NCI-H1694 treated with DMSO at 0.1 percent for 48 hours (cell line): ENCODE measurements at regions not wholly inside any gene's neighbourhood (a gene's known extent, or its start where the extent isn't known, plus 50 kb on each side); places are given as distances from the start of the nearest gene placed in this dataset.
"Not testable (repeated sequence)": the region's sequence is repeated elsewhere in the genome, so short reads cannot be mapped to it uniquely, and the experiment has no call there.

ENCODE experiments used
- DNase-seq: peaks from one replicate; lab custom pipeline; 2025; lab: John Stamatoyannopoulos, UW

- DNase-seq = no peak
Observed at GRCh38 chr6:150767571-150768018, 97.9 kb upstream of the MTHFD1L start.

- DNase-seq = no peak
Observed at GRCh38 chr6:150770637-150771036, 94.9 kb upstream of the MTHFD1L start.

GRCh38 chr6:150773969-150774368 is 91.5 kb upstream of the MTHFD1L start:
- DNase-seq = no peak

GRCh38 chr6:150775415-150776203 is 89.9 kb upstream of the MTHFD1L start:
- no peak for DNase-seq

GRCh38 chr6:150777736-150778135 is 87.8 kb upstream of the MTHFD1L start:
- DNase-seq = no peak

GRCh38 chr6:150783813-150784212 is 81.7 kb upstream of the MTHFD1L start:
- no peak for DNase-seq

GRCh38 chr6:150787429-150787828 is 78.1 kb upstream of the MTHFD1L start:
- DNase-seq = no peak

GRCh38 chr6:150788089-150788488 is 77.4 kb upstream of the MTHFD1L start:
- no peak for DNase-seq

GRCh38 chr6:150789906-150790305 is 75.6 kb upstream of the MTHFD1L start:
- not testable (repeated sequence) for DNase-seq

- no peak for DNase-seq
Observed at GRCh38 chr6:150791717-150792116, 73.8 kb upstream of the MTHFD1L start.

- no peak for DNase-seq
Observed at GRCh38 chr6:150797949-150798348, 67.6 kb upstream of the MTHFD1L start.

- DNase-seq = no peak
Observed at GRCh38 chr6:150799276-150799805, 66.2 kb upstream of the MTHFD1L start.

- no peak for DNase-seq
Observed at GRCh38 chr6:150800674-150801314, 64.7 kb upstream of the MTHFD1L start.

GRCh38 chr6:150806790-150807189 is 58.7 kb upstream of the MTHFD1L start:
- no peak for DNase-seq

- no peak for DNase-seq
Observed at GRCh38 chr6:150813319-150813992, 52.0 kb upstream of the MTHFD1L start.

- DNase-seq = no peak
Observed at GRCh38 chr6:150813993-150814359, 51.5 kb upstream of the MTHFD1L start.
